A673 (cell line): ENCODE measurements at regions not wholly inside any gene's neighbourhood (a gene's known extent, or its start where the extent isn't known, plus 50 kb on each side); places are given as distances from the start of the nearest gene placed in this dataset.

Source experiments
- BruUV-seq: library from RNA; stranded (reverse); fragments of 400-500 nt; replicated peaks from 2 replicates; lab custom pipeline; 2021; lab: Mats Ljungman, UMichigan
- CTCF ChIA-PET: fragments of 300-600 bp; sonication (Branson Sonifier 250); formaldehyde crosslinking; loops from one replicate; lab custom pipeline; 2022; ENCODE audit warnings: antibody characterized with exemption; lab: Charles Lee
- POLR2A ChIA-PET: fragments of 300-600 bp; sonication (Branson Sonifier 250); formaldehyde crosslinking; loops from one replicate; lab custom pipeline; 2022; ENCODE audit warnings: antibody characterized with exemption; ENCODE audit not compliant: low non-redundant PET; lab: Charles Lee
- DNase-seq: peaks from one replicate; pipeline ENCODE4 v3.0.0-alpha.2; 2015; ENCODE audit warnings: low spot score
- H3K27ac ChIP-seq: fragments of 200-600 bp; sonication (generic); 2 replicates; pipeline ENCODE4 v1.5.1; 2016; ENCODE audit warnings: mixed run types, low read depth, mild to moderate bottlenecking, mixed read lengths, antibody characterized with exemption, low read length; ENCODE audit not compliant: poor library complexity, severe bottlenecking
- H3K27me3 ChIP-seq: fragments of 200-600 bp; sonication (generic); replicated peaks from 2 replicates; pipeline ENCODE4 v1.6.1; 2017; ENCODE audit warnings: mixed run types, low read depth, mild to moderate bottlenecking, mixed read lengths, antibody characterized with exemption, low read length; ENCODE audit not compliant: insufficient read depth, poor library complexity
- H3K36me3 ChIP-seq: fragments of 200-600 bp; sonication (generic); 2 replicates; pipeline ENCODE4 v1.6.1; 2016; ENCODE audit warnings: mixed run types, mild to moderate bottlenecking, mixed read lengths, antibody characterized with exemption, low read length; ENCODE audit not compliant: insufficient read depth, poor library complexity, severe bottlenecking
- H3K4me1 ChIP-seq: fragments of 200-600 bp; sonication (generic); 2 replicates; pipeline ENCODE4 v1.6.1; 2017; ENCODE audit warnings: mixed run types, mild to moderate bottlenecking, mixed read lengths, antibody characterized with exemption, low read length; ENCODE audit not compliant: insufficient read depth, poor library complexity, severe bottlenecking
- H3K4me3 ChIP-seq: fragments of 200-600 bp; sonication (generic); 2 replicates; pipeline ENCODE4 v1.5.1; 2016; ENCODE audit warnings: low read depth, mixed run types, mild to moderate bottlenecking, mixed read lengths, low read length; ENCODE audit not compliant: poor library complexity, severe bottlenecking
- H3K9me3 ChIP-seq: fragments of 200-600 bp; sonication (generic); 2 replicates; pipeline ENCODE4 v1.6.1; 2016; ENCODE audit warnings: mixed run types, low read depth, mild to moderate bottlenecking, mixed read lengths, antibody characterized with exemption, low read length; ENCODE audit not compliant: poor library complexity, severe bottlenecking
- CTCF ChIP-seq: fragments of 300-800, 200-600 bp; sonication (generic); conservative IDR thresholded peaks from 2 replicates; pipeline ENCODE4 v1.5.1; 2017; ENCODE audit warnings: low read depth, mild to moderate bottlenecking, antibody characterized with exemption, low read length, moderate library complexity, mixed read lengths
- EZH2 ChIP-seq: fragments of 200-600 bp; sonication (generic); IDR thresholded peaks from 2 replicates; pipeline ENCODE4 v1.6.1; 2017; ENCODE audit warnings: borderline replicate concordance, low read depth, mild to moderate bottlenecking, mixed read lengths, antibody characterized with exemption, low read length; ENCODE audit not compliant: poor library complexity, severe bottlenecking
- intact Hi-C: fragments of 100-400 bp; cut with micrococcal nuclease; formaldehyde crosslinking; loops from one replicate; pipeline ENCODE4 v1.10.0; 2022; ENCODE audit not compliant: unreplicated experiment

GRCh38 chr4:152161676-152162330 lies 374.1 kb downstream of the FBXW7 start:
- Histone ChIP-seq H3K36me3 (no peaks in the 10 kb centered on the region), H3K4me3 (no peak overlapping the region), H3K9me3 (no peaks in the 10 kb centered on the region), H3K27ac (no peak overlapping the region), H3K4me1 (no peaks in the 10 kb centered on the region), H3K27me3 (no peaks in the 10 kb centered on the region)
- no TSS peak for BruUV-seq
- intact Hi-C loops, result no loop called here
- TF ChIP-seq EZH2 (no peak), CTCF (no peak)
- DNase-seq, result no peak
- ChIA-PET POLR2A (no interaction called here), CTCF (no interaction called here)

GRCh38 chr4:152160225-152160800 lies 375.6 kb downstream of the FBXW7 start:
- Histone ChIP-seq H3K36me3 (no peaks in the 10 kb centered on the region), H3K4me1 (no peaks in the 10 kb centered on the region), H3K4me3 (no peak overlapping the region), H3K9me3 (no peaks in the 10 kb centered on the region), H3K27me3 (no peaks in the 10 kb centered on the region), H3K27ac (no peak overlapping the region)
- no peak for DNase-seq
- intact Hi-C loops, result no loop called here
- CTCF ChIA-PET, result no interaction called here
- POLR2A ChIA-PET, result no interaction called here
- TF ChIP-seq CTCF, result no peak
- TF ChIP-seq EZH2, result no peak
- no TSS peak for BruUV-seq

- no TSS peak for BruUV-seq
- intact Hi-C loops, result no loop called here
- no peak for DNase-seq
- H3K9me3 ChIP-seq, result no peaks in the 10 kb centered on the region
- CTCF ChIA-PET, result no interaction called here
- no peak overlapping the region for H3K4me3 ChIP-seq
- POLR2A ChIA-PET, result no interaction called here
- TF ChIP-seq EZH2, result no peak
- H3K27ac ChIP-seq, result no peak overlapping the region
- H3K36me3 ChIP-seq, result no peaks in the 10 kb centered on the region
- H3K27me3 ChIP-seq, result no peaks in the 10 kb centered on the region
- H3K4me1 ChIP-seq, result no peaks in the 10 kb centered on the region
Measured at GRCh38 chr4:152159773-152160172, 376.1 kb downstream of the FBXW7 start.
